ENCODE measurements at regions not wholly inside any gene's neighbourhood (a gene's known extent, or its start where the extent isn't known, plus 50 kb on each side); places are given as distances from the start of the nearest gene placed in this dataset.

DNA sequence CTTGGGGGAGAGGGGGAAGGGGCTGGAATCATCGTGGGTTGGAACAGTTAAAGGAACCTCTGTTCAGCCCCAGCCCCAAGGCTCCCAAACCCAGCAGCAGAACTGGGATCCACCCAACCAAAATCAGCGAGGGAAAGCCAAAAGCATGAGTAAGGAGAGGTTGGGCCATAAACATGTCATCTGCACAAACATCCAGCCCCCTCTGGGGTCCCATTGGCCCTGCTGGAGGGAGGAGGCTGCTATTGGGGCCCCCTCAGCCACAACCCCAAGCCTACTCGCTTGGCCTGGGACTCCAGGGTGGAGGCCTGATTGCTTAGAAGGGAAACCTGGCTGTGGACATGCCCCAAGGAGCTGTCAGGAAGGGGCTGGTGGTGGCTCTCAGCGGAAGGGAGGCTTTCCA lies 154.9 kb downstream of the FGF18 start:
- TF ChIP-seq, protein P1, sequence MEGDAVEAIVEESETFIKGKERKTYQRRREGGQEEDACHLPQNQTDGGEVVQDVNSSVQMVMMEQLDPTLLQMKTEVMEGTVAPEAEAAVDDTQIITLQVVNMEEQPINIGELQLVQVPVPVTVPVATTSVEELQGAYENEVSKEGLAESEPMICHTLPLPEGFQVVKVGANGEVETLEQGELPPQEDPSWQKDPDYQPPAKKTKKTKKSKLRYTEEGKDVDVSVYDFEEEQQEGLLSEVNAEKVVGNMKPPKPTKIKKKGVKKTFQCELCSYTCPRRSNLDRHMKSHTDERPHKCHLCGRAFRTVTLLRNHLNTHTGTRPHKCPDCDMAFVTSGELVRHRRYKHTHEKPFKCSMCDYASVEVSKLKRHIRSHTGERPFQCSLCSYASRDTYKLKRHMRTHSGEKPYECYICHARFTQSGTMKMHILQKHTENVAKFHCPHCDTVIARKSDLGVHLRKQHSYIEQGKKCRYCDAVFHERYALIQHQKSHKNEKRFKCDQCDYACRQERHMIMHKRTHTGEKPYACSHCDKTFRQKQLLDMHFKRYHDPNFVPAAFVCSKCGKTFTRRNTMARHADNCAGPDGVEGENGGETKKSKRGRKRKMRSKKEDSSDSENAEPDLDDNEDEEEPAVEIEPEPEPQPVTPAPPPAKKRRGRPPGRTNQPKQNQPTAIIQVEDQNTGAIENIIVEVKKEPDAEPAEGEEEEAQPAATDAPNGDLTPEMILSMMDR (IDR thresholded peaks at IDR 0.05): no peak
- no peak for TF ChIP-seq EP300 (IDR thresholded peaks at IDR 0.05)
- no peak for TF ChIP-seq POLR2A (IDR thresholded peaks at IDR 0.05)
- TF ChIP-seq POLR2AphosphoS5 (IDR thresholded peaks at IDR 0.05): no peak
